ENCODE measurements at regions not wholly inside any gene's neighbourhood (a gene's known extent, or its start where the extent isn't known, plus 50 kb on each side); places are given as distances from the start of the nearest gene placed in this dataset.

DNA sequence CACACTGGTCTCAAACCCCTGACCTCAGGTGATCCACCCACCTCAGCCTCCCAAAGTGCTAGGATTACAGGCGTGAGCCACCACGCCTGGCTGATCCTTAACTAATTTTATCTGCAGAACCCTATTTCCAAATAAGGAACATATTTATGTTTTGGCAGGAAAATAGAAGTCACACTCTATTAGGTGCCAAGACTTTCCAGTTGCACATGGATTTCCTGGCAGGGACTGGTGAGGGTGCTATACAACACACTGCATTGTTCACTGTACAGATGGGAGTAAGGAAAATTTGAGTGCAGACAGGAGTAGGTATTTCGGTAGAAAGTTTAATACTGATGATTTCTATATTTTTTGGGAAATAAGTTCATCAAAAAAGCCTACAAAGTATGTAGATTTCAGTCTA is 605.3 kb upstream of the B3GALT2 start:
- no peaks in the 10 kb centered on the region for H3K36me3 ChIP-seq (ENCODE audit: insufficient read depth, low read length)
- no peaks in the 10 kb centered on the region for H3K4me1 ChIP-seq (ENCODE audit: insufficient read depth, low read length, poor library complexity, severe bottlenecking)
- no peaks in the 10 kb centered on the region for H3F3A ChIP-seq (ENCODE audit: low read depth)
- H3K4me3 ChIP-seq (ENCODE audit: low read length, poor library complexity, severe bottlenecking), result no peak overlapping the region
- H3K9ac ChIP-seq (ENCODE audit: low read depth, low read length, poor library complexity, severe bottlenecking), result no peak overlapping the region
- no peak overlapping the region for H3K4me2 ChIP-seq (ENCODE audit: low read depth, low read length, poor library complexity, severe bottlenecking)
- TF ChIP-seq, protein P1, sequence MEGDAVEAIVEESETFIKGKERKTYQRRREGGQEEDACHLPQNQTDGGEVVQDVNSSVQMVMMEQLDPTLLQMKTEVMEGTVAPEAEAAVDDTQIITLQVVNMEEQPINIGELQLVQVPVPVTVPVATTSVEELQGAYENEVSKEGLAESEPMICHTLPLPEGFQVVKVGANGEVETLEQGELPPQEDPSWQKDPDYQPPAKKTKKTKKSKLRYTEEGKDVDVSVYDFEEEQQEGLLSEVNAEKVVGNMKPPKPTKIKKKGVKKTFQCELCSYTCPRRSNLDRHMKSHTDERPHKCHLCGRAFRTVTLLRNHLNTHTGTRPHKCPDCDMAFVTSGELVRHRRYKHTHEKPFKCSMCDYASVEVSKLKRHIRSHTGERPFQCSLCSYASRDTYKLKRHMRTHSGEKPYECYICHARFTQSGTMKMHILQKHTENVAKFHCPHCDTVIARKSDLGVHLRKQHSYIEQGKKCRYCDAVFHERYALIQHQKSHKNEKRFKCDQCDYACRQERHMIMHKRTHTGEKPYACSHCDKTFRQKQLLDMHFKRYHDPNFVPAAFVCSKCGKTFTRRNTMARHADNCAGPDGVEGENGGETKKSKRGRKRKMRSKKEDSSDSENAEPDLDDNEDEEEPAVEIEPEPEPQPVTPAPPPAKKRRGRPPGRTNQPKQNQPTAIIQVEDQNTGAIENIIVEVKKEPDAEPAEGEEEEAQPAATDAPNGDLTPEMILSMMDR (conservative IDR thresholded peaks at IDR 0.05; ENCODE audit: low read length), result no peak
- no peak for TF ChIP-seq EZH2phosphoT487 (IDR thresholded peaks at IDR 0.05; ENCODE audit: borderline replicate concordance)
- no peaks in the 10 kb centered on the region for H3K27me3 ChIP-seq (ENCODE audit: insufficient read depth, low read length, poor library complexity, severe bottlenecking)
- no peaks in the 10 kb centered on the region for H3K79me2 ChIP-seq (ENCODE audit: insufficient read depth, low read length)
- no peaks in the 10 kb centered on the region for H3K9me2 ChIP-seq (replicated peaks; ENCODE audit: low read depth, low read length)
- H3K9me3 ChIP-seq (ENCODE audit: insufficient read depth, low read depth, low read length), result no peaks in the 10 kb centered on the region
- no peaks in the 10 kb centered on the region for H4K20me1 ChIP-seq (ENCODE audit: insufficient read depth, low read length, poor library complexity, severe bottlenecking)
- no peak overlapping the region for H2AFZ ChIP-seq (ENCODE audit: low read length)

DNA sequence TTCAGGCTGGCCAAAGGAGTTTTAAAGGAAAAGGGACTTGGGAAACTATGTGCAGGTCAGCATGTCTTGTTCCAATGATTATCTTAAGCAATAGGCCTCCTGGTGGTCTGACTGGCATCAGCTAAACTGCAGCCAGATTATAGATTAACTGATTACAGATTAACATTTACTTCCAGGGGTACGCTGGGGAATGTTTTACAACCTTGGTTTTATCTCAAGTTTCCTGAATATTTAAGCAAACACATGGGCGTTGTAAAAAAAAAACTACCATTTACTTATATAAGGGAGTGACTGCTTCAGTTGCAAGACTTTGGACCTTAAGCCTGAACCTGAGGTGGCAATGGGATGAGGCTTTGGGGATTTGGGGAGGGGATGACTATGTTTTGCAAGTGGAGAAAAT is 600.6 kb upstream of the B3GALT2 start:
- no peak overlapping the region for H3K4me3 ChIP-seq (ENCODE audit: low read length, poor library complexity, severe bottlenecking)
- no peaks in the 10 kb centered on the region for H4K20me1 ChIP-seq (ENCODE audit: insufficient read depth, low read length, poor library complexity, severe bottlenecking)
- no peak overlapping the region for H3K4me2 ChIP-seq (ENCODE audit: low read depth, low read length, poor library complexity, severe bottlenecking)
- TF ChIP-seq, protein P1 (conservative IDR thresholded peaks at IDR 0.05; ENCODE audit: low read length), result no peak
- no peak for TF ChIP-seq EZH2phosphoT487 (IDR thresholded peaks at IDR 0.05; ENCODE audit: borderline replicate concordance)
- no peak overlapping the region for H3K9ac ChIP-seq (ENCODE audit: low read depth, low read length, poor library complexity, severe bottlenecking)
- no peaks in the 10 kb centered on the region for H3K36me3 ChIP-seq (ENCODE audit: insufficient read depth, low read length)
- H3K27me3 ChIP-seq (ENCODE audit: insufficient read depth, low read length, poor library complexity, severe bottlenecking), result no peaks in the 10 kb centered on the region
- no peaks in the 10 kb centered on the region for H3K9me3 ChIP-seq (ENCODE audit: insufficient read depth, low read depth, low read length)
- H3K4me1 ChIP-seq (ENCODE audit: insufficient read depth, low read length, poor library complexity, severe bottlenecking), result no peaks in the 10 kb centered on the region
- no peaks in the 10 kb centered on the region for H3F3A ChIP-seq (ENCODE audit: low read depth)
- H3K79me2 ChIP-seq (ENCODE audit: insufficient read depth, low read length), result no peaks in the 10 kb centered on the region
- no peaks in the 10 kb centered on the region for H3K9me2 ChIP-seq (replicated peaks; ENCODE audit: low read depth, low read length)
- H2AFZ ChIP-seq (ENCODE audit: low read length), result no peak overlapping the region

DNA sequence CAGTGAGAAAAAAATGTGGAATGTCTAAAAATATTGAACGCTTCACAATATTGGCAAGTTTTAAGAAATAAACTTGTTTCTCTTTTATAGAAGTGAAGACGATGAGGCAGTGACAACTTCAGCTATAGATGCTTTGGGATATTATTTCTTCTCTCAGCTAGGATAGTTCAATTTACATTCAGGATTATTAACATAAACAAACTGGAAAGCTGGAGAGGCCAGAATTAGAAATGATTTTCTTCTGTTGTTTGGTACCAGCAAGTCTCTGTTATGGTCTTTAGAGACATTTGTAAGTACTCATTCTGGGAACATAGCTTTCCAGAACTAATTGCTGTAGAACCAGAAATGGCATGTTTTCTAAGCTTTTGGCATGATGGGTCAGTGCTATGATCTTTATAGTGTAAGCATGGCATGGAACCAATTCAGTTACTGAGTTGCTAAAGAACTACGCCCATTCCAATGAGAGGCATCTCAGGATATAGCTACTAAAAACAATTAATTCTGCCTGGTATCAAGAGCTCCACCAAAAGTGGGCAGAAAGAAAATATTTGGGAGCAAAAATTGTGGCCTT is 599.5 kb upstream of the B3GALT2 start:
- Histone ChIP-seq H3K79me2 (ENCODE audit: insufficient read depth, low read length) (no peaks in the 10 kb centered on the region), H3K9me3 (ENCODE audit: insufficient read depth, low read depth, low read length) (no peaks in the 10 kb centered on the region), H2AFZ (ENCODE audit: low read length) (no peak overlapping the region), H3K9ac (ENCODE audit: low read depth, low read length, poor library complexity, severe bottlenecking) (no peak overlapping the region), H3F3A (ENCODE audit: low read depth) (no peaks in the 10 kb centered on the region), H4K20me1 (ENCODE audit: insufficient read depth, low read length, poor library complexity, severe bottlenecking) (no peaks in the 10 kb centered on the region), H3K4me3 (ENCODE audit: low read length, poor library complexity, severe bottlenecking) (no peak overlapping the region), H3K36me3 (ENCODE audit: insufficient read depth, low read length) (no peaks in the 10 kb centered on the region), H3K9me2 (replicated peaks; ENCODE audit: low read depth, low read length) (no peaks in the 10 kb centered on the region), H3K4me2 (ENCODE audit: low read depth, low read length, poor library complexity, severe bottlenecking) (no peak overlapping the region), H3K4me1 (ENCODE audit: insufficient read depth, low read length, poor library complexity, severe bottlenecking) (no peaks in the 10 kb centered on the region), H3K27me3 (ENCODE audit: insufficient read depth, low read length, poor library complexity, severe bottlenecking) (no peaks in the 10 kb centered on the region)
- TF ChIP-seq, protein P1 (conservative IDR thresholded peaks at IDR 0.05; ENCODE audit: low read length), result no peak
- TF ChIP-seq EZH2phosphoT487 (IDR thresholded peaks at IDR 0.05; ENCODE audit: borderline replicate concordance), result no peak

All from Loucy (cell line).